NCI-H1105 (cell line): ENCODE measurements at regions not wholly inside any gene's neighbourhood (a gene's known extent, or its start where the extent isn't known, plus 50 kb on each side); places are given as distances from the start of the nearest gene placed in this dataset.
"Not testable (repeated sequence)": the region's sequence is repeated elsewhere in the genome, so short reads cannot be mapped to it uniquely, and the experiment has no call there.

Experiments used
- DNase-seq: peaks from one replicate; lab custom pipeline; 2025; lab: John Stamatoyannopoulos, UW

DNA sequence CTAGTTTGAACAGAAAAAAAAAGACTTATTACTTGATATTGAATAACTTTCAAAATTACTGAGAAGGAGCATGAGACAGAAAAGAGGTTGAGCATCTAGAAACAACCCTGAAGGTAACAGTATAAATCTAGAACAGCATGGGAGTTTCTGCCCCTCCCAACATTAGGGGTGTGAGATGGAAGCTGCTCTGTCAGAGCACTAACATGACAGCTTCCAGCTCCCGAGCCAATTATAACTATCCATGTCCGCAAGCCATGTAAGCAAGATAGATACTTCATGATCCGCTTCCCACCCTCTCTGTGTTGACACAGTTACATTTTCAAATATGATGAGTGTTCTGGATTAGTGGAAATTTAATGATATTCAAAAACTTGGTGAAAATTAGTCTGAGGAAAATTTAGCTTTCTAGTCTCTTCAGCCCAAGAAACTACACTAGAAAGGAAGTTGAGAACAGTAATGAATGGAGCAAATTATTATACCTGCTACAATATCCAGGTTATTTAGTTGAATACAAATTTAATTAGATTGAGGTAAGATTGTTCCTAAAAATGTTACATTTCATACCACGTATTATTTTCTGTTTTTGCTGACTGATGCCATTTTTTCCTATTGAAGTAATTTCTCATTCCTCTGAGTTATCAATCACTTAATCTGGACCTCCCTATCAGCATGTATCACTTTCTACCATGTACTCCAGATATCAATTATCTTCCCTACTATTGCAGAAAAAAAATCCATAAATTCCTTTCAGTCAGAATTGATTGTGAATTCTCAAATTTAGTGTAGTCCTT lies 129.3 kb upstream of the SLIT2 start:
- no peak for DNase-seq

DNA sequence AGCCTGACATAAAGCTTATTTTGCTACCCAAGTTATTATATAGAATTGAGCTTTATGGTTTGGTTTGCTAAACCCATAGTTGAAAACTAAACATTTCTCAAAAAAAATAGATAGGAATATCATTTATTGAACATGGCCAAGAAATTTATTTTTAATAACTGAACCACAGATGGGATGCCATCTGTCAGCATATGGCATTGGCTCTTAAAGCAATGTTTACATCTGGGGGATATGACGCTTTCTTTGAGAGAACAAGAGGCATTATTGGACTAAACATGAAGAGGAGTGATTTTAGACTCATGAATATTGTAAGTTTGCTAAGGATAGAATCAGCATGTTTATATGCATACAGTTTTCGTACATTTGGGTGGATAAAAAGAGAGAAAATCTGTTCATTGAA lies 132.6 kb upstream of the SLIT2 start:
- no peak for DNase-seq

DNA sequence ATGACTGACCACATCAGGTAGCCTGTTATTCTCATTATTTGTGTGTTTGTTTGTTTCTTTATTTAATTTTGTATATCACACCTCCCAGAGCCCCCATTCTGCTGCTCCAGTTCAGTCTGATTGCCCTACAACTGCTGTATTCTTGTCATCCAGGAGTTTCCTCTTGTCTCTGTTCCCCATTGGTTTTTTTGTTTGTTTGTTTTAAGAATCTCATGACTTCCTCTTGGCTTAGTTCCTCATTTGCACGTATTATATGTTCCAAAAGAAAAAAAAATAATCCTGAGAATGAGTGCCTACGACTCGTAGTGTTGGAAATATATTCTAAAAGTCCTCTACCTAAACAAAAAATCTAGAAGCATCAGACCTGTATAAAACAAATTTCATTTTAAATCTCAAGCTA lies 142.3 kb upstream of the SLIT2 start:
- no peak for DNase-seq

DNA sequence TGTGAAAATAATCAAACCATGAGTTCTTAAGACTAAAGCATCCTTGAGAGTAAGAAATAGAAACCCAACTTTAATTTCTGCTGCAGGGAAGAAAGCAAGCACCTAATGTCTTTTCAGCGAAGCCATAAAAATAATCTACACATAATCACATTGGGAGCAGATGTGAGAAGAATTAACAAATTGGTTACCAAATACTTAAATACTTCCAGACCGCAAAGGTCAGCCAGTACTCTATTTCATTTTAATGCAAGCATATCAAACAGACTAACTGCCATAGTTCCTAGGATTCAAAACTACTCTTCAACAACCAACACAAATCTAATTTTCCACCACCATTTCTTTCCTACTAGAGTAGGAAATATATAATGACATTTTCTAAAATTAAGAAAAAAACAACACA lies 144.8 kb upstream of the SLIT2 start:
- no peak for DNase-seq

DNA sequence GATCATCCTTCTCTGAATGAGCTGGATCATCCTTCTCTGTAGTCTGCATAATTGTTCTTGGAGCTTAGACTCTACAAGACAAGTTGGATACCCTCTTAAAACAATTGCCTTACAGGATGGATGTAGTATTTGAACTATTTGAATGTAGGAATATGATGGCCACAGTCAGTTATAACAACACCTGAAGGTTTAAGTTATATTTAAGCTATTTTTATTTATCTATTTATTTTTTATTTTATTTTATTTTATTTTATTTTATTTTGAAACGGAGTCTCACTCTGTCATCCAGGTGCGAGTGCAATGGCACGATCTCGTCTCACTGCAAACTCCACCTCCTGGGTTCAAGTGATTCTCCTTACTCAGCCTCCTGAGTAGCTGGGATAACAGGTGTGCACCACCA lies 149.9 kb upstream of the SLIT2 start:
- no peak for DNase-seq

DNA sequence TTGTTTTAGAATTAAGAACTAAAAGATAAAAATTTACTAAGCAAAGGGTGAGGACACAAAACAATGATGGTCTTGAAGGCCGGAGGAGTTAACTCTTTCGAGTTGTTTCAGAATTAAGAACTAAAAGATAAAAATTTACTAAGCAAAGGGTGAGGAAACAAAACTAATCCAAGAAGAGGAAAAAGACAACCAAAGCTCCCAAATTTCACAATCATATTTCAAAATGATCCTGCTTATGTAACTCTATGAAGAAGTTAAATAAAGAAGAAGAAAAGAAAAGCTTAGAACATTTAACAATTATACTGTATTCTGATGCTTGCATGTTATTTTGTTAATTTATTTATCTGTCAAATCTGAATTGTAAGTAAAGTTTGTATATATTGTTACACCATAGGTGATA lies 154.8 kb upstream of the SLIT2 start:
- DNase-seq, result no peak

DNA sequence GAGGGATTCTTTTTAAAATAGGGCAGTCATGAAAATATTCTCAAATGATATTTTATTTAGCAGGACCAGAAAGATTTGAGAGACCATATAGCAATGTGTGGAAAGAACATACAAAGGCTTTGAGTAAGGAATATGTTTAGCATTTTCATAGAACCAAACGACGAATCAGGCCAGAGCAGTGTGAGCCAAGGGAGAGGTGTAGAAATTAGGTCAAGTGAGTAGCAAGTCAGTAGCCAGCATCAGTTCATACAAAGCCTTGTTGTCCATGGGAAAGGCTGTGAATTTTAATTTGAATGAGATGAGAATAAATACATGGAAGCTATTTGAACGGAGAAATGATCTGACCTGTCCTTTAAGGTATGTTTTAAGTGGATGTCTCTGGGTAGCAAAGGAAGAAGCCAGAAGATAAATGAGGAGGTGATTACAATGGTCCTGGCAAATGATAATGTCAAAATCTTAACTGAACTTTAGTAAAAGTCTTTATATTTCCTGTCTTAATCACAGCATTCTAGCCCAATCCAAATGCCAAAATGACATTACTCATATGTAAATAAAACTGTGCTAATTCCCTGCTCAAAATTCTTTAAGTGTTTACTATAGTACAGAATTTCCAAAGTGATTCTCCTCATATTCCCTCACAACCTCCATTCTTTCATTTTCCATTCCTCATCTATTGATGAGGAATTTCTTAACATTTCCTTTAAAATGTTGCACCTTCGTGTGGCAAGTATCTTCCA lies 155.7 kb upstream of the SLIT2 start:
- DNase-seq, result no peak

DNA sequence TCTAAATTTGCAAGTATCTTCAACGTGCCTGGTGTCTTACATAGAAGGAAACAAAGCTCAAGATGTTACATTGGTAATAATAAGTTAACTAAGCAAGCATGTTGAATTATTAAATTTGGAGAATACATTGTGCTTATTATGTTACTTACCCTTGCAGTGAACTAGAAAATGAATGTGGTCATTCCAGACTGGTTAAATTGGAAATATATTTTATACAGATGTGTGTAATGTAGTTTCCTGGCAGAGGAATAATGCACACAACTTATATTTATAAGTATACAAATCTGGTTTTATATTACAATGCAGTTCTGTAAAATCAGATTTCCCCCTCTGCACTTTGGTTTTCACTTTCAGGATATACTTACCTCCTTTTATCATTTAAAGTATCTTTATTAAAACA lies 159.9 kb upstream of the SLIT2 start:
- DNase-seq, result no peak

DNA sequence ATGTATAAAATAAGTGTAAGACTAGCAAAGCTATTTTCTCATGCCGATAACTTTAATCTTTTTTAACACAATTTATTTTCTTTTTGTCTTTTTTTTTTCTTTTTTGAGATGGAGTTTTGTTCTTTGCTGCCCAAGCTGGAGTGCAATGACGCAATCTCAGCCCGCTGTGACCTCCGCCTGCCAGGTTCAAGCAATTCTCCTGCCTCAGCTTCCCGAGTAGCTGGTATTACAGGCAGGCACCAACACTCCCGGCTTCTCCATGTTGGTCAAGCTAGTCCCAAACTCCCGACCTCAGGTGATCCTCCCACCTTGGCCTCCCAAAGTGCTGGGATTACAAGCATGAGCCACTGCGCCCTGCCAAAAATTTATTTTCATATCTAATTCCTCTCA lies 164.2 kb upstream of the SLIT2 start:
- DNase-seq, result no peak

DNA sequence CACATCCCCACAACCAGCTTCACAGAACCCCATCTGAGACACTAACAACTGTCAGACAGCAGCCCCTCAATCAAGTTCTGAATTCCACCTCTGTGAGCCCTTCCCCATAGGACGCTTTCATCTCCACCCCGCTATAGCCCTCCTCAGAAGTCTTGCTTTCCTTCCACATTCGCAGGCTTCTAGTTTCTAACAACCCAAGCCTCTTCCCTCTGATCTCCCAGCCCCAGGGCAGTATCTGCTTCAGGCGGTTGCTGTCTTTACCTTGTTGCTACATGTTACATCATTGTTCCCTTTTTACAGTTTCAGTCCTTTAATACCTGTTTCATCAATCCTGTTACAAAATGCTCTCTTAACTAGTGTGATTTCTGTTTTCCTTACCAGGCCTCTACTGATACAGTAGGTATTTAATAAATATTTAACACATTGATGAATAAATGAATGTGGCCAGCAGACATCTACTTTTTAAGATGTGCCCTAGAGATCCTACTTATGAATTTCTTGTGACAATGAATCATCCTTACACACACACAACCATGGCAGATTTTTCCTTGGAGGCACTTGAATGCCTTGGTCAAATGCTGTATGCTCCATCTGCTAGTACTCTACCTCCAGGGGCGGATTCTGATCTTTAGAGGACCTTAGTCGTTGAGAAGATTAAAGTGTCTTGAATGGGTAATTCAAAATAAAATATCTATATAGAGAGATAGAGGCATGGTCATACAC lies 164.7 kb upstream of the SLIT2 start:
- no peak for DNase-seq

DNA sequence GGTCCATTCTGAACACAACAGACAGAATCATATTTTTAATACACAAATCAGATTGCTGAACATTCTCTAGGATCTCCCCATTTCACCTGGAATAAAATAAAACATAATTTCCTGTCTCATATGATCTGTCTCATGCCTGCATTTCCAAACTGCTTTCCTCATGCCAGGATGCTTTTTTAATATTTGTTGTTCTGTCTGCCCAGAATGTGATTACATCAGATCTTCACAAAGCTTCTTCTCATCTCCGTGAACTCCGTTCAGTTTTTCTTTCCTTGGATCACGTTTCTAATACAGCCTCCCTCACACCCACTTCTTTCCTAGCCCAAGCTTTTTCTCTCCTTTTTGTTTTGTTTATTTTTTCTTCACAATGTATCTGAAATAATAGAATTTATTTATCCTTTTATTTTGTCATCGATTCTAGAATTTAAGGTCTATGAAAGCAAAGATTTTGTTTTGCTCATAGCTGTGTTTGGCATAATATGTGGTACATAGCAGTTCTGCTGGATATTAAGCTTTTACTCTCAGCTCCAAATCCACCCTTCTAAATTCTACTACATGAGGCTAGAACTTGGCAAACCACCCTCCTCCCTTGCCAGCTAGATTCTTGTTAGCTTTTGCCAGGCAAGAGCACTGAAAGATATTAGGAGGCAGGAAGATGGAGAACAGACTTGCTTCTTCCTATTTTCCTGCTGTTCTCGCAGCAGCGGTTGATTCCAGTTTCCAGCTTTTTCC lies 165.5 kb upstream of the SLIT2 start:
- no peak for DNase-seq

DNA sequence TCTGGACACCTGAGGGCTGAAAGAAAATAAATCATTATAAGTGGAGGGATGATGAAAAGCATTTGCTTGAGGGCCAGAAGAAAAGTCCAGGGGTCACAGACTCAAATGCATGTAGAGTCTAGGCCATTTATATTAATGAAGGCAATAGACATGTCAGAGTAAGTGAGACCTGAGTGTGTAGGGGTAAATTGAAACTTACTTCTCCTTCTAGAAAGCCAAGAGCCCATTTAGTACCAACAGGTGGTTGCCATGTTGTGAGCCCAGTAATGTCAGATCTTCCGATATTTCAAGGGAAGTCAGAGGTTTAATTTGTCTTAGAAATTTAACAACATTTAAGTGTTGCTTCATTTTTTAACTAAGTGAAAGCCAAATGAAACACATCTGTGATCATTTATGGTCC lies 166.1 kb upstream of the SLIT2 start:
- no peak for DNase-seq

DNA sequence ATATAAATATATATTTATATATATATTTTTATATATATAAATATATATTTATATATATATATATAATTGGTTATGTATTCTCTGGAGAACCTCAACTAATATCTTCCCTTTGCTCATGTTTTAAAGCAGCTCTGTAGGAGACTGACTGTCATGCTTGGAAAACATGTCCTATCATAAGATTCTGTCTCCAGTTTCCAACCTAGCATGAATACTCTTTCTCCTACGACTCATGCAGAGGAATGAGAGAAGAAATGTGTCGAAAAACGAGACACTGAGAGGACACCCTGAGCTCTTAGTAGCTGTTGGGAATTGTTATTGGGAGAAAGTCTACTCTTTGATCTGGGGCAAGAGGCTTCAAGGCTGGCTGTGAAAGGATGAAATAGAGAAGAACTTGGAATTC lies 166.5 kb upstream of the SLIT2 start:
- no peak for DNase-seq

DNA sequence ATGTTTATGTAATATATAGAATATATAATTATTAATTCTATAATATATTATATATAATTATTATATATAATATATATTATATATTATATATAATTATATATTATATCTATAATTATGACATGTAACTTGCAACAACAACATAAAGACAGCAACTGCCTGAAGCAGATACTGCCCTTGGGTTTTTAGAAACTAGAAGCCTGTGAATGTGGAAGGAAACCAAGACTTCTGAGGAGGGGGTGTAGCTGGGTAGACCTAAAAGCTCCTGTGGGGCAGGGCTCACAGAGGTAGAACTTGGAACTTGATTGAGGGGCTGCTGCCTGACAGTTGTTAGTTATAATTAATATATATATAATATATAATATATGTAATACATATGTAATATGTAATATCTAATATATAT lies 167.2 kb upstream of the SLIT2 start:
- no peak for DNase-seq

DNA sequence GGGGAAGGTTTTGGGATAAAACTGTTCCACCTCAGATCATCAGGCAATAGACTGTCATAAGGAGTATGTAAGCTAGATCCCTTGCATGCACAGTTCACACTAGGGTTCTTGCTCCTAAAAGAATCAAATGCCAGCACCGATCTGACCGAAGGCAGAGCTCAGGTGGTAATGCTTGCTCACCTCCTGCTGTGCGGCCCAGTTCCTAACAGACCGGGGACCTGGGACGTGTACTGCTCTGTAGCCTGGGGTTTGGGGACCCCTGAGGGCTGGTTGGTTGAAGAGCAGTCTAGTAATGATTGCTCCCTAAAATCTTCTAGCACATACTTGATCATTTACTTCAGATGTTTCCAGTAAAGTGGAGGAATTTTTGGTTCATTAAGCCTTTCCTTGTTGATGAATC lies 173.1 kb upstream of the SLIT2 start:
- DNase-seq, result no peak

DNA sequence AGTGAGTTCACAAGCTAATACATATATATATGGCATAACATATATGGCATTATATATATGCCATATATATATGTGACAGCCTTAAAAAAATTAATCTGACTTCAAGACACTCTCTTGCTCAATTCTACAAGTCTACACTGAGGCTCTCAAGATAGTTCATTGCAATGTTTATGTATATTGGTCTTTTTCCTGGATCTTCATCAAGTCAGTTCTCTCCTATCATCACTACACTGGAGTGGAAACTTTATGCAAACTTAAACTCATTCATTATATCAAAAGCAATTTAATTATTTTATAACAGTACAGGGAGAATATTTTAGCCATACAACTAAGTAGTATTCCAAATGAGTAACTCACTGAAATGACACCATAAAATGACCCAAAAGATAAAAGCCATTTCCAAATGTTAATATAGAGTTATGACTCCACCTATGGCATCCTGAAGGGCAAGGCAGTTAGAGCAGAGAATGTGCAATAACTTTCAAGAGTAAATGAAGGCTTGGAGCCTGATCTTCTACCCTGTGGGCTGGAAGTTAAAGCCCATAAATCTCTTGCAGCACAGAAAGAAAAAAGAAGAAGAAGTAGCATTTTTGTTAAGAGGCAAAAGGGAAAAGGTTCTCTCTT lies 176.3 kb upstream of the SLIT2 start:
- DNase-seq, result no peak

DNA sequence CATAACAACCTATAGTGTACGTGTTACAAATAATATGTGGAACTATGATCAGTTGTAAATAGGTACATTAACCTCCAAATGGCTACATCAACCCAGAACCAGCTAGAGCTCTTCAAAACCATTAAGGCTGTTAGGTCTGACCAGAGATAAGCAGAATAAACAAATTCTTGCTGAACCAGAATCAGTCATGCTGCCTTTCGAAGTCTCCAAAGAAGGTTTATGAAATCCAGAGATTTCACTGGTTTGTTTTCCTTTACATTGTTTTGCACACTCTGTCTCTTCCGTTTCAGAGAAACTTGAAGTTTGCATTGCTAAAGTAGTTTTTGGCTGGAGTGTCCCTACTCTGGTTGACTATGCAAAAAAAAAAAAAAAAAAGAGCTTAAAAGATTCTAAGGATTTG lies 177.3 kb upstream of the SLIT2 start:
- DNase-seq, result no peak

DNA sequence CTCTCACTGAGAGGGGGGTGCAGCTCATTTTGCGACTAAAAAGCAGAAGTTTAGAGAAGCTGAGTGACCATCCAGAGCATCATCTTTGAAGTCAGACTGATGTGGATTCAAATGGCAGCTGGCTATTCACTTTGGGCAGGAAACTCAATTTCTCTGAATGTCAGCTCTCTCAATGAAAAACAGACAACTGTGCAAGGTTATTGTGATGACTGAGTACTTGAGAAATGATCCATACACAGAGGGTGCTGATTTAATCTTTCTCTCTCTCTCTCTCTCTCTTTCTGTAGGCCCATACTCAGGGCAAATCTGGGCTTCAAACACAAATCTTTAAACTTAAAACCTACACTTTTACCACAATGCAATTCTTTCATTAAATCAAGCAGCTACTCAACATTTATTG lies 185.8 kb upstream of the SLIT2 start:
- no peak for DNase-seq

DNA sequence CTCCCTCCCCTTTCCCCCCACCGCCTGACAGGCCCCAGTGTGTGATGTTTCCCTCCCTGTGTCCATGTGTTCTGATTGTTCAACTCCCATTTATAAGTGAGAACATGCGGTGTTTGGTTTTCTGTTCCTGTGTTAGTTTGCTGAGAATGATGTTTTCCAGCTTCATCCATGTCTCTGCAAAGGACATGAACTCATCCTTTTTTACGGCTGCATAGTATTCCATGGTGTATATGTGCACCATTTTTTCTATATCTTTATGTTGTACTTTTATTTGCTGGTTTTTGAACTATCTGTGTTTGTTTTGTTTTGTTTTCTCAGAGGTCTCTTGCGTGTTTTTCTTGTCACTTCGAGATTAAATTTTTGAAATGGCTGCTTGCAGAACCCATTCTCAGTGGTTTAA lies 188.8 kb upstream of the SLIT2 start:
- DNase-seq, result not testable (repeated sequence)

DNA sequence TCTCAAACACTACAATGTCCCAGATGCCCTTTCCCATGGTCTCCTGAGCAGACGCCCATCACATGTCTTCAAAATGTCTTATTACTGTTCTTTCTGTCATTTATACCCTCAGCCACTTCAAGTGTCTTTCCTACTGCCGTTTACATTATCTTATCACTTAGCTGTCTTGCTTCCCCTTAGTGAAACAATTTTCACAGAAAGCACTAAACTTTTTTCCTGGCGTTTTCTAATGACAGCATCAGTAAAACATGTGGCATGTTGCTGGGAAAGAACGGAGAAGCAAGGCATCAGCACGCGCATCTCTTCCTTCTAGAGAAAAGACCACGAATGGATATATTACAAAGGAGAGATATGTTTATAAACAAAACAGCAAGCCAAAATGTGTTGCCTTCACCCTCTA lies 189.7 kb upstream of the SLIT2 start:
- DNase-seq, result no peak

DNA sequence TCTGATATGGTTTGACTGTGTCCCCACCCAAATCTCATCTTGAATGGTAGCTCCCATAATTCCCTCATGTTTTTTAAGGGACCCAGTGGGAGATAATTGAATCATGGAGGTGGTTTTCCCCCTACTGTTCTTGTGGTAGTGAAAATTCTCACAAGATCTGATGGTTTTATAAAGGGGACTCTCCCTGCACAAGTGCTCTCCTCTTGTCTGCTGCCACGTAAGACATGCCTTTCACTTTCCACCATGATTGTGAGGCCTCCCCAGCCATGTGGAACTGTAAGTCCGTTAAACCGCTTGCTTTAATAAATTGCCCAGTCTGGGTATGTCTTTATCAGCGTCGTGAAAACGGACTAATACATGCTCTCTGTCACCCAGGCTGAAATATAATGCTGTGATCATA lies 200.9 kb upstream of the SLIT2 start:
- DNase-seq, result no peak

DNA sequence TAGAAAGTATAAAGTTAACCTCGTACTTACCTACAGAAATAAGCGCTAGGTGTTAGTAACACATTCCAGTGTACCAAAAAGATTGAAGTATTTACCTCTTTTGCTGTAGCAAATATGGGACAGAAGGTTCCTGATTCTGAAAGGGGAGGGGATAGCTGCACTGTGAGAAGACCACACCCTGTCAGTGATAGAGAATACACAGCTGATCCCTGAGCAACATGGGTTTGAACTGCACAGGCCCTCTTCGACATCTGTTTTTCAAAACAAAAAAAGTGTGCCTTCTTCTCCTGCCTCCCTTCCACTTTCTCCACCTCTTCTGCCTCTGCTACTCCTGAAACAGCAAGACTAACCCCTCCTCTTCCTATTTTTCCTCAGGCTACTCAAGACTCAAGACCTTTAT lies 201.8 kb upstream of the SLIT2 start:
- no peak for DNase-seq
